ENCODE measurements at regions not wholly inside any gene's neighbourhood (a gene's known extent, or its start where the extent isn't known, plus 50 kb on each side); places are given as distances from the start of the nearest gene placed in this dataset.

DNA sequence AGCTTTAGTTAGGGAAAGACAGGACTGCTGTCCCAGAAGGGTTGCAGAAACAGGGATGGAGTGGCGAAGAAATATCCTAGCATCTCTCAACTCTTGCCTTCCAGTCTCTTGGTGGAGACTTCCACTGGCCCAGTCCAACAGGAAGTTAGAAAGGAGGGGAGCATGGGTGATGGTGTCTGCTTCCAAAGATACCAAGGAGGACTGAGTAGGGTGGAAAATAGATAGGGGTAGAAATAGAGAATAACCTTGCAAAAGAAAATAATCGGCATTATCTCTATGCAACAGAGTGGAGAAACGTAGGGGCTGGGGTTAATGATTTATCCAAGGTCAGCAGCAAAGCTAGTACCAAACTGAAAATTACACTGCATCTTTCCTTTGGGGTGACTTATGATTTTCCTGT is 242.3 kb downstream of the PSAT1 start:
- TF ChIP-seq, protein P1, sequence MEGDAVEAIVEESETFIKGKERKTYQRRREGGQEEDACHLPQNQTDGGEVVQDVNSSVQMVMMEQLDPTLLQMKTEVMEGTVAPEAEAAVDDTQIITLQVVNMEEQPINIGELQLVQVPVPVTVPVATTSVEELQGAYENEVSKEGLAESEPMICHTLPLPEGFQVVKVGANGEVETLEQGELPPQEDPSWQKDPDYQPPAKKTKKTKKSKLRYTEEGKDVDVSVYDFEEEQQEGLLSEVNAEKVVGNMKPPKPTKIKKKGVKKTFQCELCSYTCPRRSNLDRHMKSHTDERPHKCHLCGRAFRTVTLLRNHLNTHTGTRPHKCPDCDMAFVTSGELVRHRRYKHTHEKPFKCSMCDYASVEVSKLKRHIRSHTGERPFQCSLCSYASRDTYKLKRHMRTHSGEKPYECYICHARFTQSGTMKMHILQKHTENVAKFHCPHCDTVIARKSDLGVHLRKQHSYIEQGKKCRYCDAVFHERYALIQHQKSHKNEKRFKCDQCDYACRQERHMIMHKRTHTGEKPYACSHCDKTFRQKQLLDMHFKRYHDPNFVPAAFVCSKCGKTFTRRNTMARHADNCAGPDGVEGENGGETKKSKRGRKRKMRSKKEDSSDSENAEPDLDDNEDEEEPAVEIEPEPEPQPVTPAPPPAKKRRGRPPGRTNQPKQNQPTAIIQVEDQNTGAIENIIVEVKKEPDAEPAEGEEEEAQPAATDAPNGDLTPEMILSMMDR (IDR thresholded peaks at IDR 0.05; ENCODE audit: extremely low read depth in 1 of 2, insufficient read depth in 1 of 2, low read depth in 1 of 2, low read length in 2 of 2): no peak
- TF ChIP-seq EZH2 (IDR thresholded peaks at IDR 0.05; ENCODE audit: borderline replicate concordance, low read depth, low read length, severe bottlenecking) (no peak), POLR2A (IDR thresholded peaks at IDR 0.05; ENCODE audit: low read depth, low read length) (no peak), POLR2AphosphoS5 (IDR thresholded peaks at IDR 0.05; ENCODE audit: insufficient read depth, low read depth, low read length) (no peak)
- TF ChIP-seq, protein P2, sequence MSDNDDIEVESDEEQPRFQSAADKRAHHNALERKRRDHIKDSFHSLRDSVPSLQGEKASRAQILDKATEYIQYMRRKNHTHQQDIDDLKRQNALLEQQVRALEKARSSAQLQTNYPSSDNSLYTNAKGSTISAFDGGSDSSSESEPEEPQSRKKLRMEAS (IDR thresholded peaks at IDR 0.05; ENCODE audit: insufficient read depth, insufficient read length): no peak
